Activated CD4-positive, alpha-beta T cell treated with anti-CD3 and anti-CD28 coated beads, Interleukin-2, Interleukin-6, amounts not matched to agents 100 ng/mL and 50 ng/mL, durations not matched to agents 16 hours and 8 hours (primary cell): ENCODE measurements at regions not wholly inside any gene's neighbourhood (a gene's known extent, or its start where the extent isn't known, plus 50 kb on each side); places are given as distances from the start of the nearest gene placed in this dataset.

Source experiments
- DNase-seq: peaks from one replicate; pipeline ENCODE4 v3.0.0-alpha.2; 2020

DNA sequence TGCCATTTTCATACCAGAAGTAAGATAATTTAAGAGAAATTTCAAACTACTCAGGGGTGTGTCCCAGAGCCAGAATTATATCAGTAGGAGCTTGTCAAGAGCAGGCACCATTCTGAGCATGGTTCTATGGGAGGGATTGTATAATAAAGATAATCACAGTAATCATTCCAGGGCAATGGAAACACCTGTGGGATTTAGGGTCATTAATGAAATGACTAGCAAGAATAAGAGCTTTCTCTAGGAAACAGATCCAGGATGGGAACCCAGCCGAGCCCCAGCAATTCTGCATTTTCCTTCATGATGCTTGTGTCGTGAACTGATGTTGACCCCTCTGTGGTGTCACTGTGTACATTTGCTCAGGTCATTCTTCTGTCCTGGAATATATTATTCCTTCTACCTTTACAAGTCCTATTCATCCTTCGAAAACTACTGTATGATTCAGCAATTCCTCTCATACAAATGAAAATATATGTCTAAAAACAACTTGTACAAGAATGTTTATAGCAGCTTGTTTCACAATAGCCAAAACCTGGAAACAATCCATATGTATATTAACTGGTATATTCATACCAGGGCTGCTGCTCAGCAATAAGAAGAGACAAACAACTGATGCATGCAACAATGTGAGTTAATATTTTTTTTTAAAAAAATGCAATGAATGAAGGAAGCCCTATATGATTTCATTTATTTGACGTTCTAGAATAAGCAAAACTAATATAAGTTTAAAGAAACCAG is 687.8 kb upstream of the KLHL29 start:
- DNase-seq: no peak

GRCh38 chr2:22701561-22702160 is 683.3 kb upstream of the KLHL29 start:
- DNase-seq: no peak

DNA sequence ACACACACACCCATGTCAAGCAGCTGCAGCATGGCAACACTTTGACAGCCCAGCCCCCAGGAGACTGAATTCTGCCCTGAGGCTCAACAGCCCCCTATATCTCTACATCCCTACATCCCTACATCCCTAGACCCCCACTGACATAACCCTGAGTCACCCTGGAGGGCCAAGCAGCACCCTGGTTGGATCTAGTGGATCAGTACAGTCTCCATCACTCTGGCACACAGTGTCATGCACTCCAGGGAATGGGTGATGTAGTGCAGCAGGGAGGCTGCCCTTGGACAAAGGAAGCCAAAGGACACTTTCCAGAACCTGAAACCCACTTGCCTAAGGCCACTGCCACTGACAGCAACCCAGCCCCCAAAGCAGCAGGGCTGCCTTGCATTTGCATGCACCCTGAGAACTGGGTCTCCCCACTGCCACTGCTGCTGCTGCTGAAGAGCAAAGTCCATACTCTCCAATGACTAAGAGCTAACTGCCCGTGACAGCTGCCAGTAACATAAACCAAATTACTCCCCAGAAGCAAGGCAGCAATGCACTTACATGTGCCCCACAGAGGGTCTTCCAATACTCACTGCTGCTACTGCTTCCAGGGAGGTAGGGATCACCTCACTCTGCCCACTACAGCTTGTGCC is 681.6 kb upstream of the KLHL29 start:
- no peak for DNase-seq

GRCh38 chr2:22719396-22719795 is 665.6 kb upstream of the KLHL29 start:
- DNase-seq: no peak

DNA sequence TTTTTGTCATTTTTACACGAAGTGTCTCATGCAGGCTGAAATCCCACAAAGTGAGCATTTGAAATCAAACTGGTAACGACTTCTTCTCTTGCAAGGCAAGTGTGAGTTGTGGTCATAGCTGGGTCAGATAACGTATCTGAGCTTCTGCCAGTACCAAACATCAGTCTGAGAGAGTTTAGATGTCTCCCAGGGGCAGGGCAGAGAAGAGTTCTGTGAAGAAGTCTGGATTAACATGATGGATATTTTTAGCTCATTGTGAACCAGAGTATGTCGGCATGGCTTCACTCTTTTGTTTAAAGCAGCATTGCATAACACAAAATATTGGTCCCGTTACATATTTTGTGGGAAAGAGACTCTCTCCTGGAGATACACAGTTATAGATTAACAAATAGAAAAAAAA is 655.5 kb upstream of the KLHL29 start:
- DNase-seq: no peak

DNA sequence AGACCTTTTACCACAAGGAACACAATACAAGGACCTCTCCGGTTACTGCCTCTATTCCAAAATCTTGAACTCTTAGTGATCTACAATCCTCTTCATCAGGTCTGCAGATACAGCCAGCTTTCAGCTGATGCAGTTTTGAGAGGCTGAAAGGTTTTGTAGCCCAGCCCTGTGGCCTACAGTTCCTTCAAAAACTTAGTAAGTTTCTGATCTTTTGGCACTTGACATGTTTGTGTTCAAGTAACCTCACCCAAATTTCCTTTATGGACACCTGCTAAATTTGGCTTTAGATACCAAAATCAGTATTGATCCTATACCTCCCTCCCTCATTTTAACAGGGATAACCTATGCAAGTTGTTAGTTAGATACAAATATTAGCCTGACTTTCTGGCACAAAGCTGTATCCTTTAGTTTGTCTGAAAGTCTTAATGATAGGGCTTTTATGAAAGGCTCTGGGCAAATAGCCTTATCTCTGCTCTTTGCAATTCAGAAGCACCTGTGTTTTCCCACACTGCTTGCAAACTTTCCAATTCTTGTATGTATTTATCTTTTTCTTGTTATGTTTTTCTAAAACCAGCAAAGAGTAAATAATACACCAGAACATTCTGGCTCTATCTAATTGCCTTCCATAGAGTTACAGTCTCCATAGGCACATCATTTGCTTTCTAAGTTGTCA is 650.5 kb upstream of the KLHL29 start:
- DNase-seq: no peak

DNA sequence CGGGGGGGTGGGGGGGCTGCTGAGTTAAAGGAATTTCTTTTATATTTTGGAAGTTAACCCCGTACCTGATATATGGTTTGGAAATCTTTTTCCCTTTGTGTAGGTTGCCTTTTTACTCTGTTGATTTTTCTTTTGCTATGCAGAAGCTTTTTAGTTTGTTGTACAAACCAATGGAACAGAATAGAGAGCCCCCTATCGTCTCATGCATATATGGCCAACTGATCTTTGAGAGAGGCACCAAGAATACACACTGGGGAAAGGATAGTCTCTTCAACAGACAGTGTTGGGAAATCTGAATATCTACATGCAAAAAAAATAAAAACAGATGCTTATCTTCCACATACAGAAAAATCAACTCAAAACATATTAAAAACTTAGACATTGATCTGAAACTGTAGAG is 647.8 kb upstream of the KLHL29 start:
- no peak for DNase-seq

DNA sequence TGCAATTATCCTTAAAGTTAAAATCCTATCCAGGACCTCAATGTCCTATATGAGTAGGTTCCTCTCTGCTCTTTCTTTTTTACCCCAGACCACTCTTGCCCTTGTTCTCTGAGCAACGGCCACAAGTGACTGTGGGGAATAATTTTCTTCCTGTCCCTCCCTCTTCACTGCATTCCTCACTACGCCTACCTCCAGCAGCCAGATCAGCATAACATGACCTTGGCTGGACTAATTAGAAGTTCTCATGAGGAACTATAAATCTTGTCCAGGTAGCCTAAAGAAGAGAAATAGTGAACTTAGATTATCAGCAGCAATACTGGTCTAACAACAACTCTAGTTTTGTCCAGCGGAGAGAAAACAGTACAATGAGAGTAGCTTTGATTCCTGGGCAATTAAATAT is 643.8 kb upstream of the KLHL29 start:
- no peak for DNase-seq

DNA sequence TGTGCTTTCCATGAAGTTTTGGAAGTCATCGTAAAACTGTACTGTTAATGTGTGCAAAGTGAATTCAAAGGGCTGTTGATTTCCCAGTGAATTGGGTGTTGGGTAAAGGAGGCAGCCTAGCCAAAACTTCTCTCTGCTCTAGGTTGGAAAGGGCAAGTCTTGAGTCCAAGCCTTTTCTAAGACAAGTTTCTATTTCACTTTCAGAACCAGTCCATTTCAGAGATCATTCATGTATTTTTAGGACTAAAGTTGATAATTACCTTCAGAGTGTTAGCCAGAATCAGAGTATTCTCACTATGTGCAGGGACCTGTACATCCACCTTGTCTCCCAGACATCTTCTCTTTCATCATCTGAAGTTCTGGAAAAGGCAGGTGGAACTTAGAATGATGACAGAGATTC is 636.1 kb upstream of the KLHL29 start:
- DNase-seq: no peak

GRCh38 chr2:22753476-22753875 is 631.5 kb upstream of the KLHL29 start:
- no peak for DNase-seq

DNA sequence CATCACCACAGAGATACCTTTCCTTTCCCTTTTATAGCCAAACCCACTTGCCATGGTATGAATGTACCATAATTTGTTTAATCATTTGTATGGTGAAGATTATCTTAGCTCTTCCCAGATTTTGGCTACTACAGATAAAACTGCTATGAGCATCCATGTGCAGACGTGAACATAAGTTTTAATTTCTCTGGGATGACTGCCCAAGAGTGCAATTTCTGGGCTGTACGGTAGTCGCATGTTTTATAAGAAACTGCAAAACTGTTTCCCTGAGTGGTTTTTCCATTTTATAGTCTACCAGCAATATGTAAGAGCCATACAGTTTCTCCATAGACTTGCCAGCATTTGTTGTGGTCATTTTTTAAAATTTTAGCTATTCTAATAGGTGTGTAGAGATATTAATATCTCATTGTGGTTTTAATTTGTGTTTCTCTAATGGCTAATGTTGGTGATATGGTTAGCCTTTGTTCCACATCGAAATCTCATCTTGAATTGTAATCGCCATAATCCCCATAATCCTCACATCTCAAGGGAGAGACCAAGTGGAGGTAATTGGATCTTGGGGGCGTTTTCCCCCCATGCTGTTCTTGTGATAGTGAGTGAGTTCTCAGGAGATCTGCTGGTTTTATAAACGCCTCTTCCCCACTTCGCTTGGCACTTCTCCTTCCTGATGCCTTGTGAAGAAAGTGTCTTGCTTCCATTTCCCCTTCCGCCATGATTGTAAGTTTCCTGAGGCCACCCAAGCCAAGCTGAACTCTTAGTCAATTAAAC is 628.5 kb upstream of the KLHL29 start:
- no peak for DNase-seq

- DNase-seq: no peak
Measured at GRCh38 chr2:22769497-22769896, 615.5 kb upstream of the KLHL29 start.

- DNase-seq: no peak
Measured at GRCh38 chr2:22784566-22784965, 600.4 kb upstream of the KLHL29 start.

- no peak for DNase-seq
Measured at GRCh38 chr2:22786817-22787216, 598.2 kb upstream of the KLHL29 start.

GRCh38 chr2:22787745-22788144 is 597.2 kb upstream of the KLHL29 start:
- no peak for DNase-seq

DNA sequence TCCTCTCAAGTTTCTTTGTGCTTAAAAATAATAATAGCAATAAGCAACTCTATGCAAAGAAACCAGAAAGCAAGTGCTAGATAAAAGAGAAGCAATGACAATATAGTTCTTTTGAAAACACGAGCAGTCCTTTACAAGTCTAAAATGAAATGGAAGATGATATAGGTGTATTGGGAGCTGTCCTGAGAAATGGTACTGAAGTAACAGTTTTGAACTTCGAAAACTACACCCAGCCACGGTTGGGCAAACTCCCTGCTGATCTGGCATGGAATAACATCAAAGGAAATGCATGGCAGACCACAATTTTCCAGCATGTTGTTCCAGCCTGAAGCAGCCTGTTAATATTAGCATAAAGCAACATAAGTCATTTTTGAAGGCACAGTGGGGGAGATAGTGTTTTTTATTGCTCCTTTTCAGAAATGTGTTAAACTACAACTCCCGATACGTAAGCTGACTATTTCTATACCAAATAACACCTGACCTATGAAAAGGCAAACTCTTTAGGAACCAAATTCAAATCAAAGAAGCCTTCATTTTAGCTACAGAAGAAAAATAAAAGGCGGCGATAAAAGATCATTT is 596.1 kb upstream of the KLHL29 start:
- DNase-seq: no peak

GRCh38 chr2:22795287-22795866 is 589.6 kb upstream of the KLHL29 start:
- no peak for DNase-seq

DNA sequence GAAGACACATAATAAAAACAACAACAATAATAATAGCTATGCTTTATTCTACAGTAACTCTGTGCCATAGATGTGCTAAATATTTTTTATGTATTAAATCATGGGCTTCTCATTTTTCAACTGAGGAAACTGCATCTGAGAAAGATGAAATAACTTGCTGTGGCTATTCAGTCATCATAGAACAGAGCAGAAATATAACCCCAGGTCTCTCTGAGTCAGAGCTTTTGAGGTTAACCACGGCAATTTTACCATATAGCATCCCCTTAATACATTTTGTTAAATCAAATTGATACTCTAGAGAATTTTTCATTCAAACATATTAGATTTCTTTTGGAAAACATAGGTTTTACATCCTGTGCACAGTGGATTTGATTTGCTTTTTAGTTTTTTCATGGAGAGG is 586.6 kb upstream of the KLHL29 start:
- DNase-seq: no peak

DNA sequence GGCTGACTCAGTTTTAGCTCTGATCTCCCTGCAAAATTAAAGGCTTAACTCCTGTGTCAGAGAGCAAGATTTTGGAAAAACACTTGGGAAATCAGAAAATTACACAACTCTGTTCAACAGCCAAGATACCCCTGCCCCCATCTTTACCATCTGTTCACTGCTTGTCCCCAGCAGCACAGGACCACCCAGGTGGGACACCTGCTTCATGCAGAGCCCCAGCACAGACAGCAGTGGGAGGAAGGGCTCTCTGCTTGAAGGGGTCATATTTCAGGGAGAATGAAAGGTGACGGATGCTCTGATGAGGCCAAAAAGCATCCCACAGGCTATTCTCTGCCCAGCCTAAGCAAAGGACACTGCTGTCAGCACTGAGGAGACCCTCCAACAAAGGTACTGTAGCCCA is 584.6 kb upstream of the KLHL29 start:
- no peak for DNase-seq

GRCh38 chr2:22801071-22801470 is 583.9 kb upstream of the KLHL29 start:
- DNase-seq: no peak

GRCh38 chr2:22801970-22802369 is 583.0 kb upstream of the KLHL29 start:
- DNase-seq: no peak

GRCh38 chr2:22807872-22808271 is 577.1 kb upstream of the KLHL29 start:
- no peak for DNase-seq
